Left forelimb (tissue), 1 donor: ENCODE measurements at regions not wholly inside any gene's neighbourhood (a gene's known extent, or its start where the extent isn't known, plus 50 kb on each side); places are given as distances from the start of the nearest gene placed in this dataset.

Experiments
- DNase-seq: peaks from one replicate; pipeline ENCODE4 v3.0.0-alpha.2; 2018; ENCODE audit warnings: low spot score

DNA sequence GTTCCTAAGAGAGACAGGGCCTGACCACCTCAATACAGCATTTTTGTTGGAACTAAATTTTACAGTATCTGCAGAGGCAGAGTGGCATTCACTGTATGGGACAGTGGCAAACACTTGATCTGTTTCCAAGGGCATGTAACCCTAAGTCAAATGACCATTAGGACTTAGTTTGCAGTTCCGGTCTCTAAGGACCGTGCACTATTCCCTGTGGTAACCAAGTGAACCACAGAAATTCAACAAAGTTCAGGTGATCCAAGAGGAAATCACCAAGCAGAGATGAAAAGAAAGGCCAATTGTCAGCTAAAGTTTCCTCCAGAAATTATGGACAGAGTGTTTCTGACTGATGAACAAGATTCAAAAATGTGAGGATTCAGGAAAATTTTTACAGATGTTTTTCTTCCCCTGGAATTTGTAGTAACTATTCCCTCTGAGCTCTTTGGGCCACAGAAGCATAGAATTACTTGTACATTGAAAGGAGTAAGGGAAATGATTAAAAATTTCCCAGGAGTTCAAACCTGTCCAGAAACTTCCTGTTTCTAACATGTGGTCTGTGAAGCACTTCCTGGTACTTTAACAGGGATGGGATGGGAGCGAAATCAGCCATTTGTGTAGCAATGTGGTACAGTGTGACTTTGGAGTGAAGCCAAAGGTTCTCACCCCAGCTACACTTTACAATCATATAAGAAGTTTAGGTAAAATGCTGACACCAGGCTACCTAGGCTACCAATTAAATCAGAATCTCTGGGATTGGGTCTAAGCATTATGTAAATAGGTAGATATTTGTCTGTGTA, 266.1 kb upstream of the MAP3K1 start:
- no peak for DNase-seq

DNA sequence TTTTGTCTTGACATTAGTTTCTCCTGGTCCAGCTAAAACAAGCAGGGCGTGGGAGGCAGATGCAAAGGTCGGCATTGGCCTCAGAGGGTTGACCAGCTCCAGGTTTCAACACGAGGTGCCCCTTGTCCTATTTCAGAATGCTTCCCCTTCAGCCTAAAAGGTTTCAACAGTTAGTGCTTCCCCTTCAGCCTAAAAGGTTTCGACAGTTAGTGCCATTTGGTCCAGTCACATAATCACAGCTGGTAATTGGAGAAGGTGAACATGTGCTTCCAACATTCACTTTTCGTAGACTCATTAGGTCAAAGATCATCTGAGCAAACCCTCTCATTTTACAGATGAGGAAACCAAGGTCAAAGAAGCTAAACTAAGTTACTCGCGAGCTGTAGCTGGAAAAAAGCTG, 270.3 kb upstream of the MAP3K1 start:
- DNase-seq = no peak

GRCh38 chr5:56543441-56544388, 271.6 kb upstream of the MAP3K1 start:
- no peak for DNase-seq

GRCh38 chr5:56540266-56540665, 275.1 kb upstream of the MAP3K1 start:
- no peak for DNase-seq

- DNase-seq = no peak
Measured at GRCh38 chr5:56538580-56538979, 276.8 kb upstream of the MAP3K1 start.

GRCh38 chr5:56535347-56535746, 280.0 kb upstream of the MAP3K1 start:
- DNase-seq = no peak

DNA sequence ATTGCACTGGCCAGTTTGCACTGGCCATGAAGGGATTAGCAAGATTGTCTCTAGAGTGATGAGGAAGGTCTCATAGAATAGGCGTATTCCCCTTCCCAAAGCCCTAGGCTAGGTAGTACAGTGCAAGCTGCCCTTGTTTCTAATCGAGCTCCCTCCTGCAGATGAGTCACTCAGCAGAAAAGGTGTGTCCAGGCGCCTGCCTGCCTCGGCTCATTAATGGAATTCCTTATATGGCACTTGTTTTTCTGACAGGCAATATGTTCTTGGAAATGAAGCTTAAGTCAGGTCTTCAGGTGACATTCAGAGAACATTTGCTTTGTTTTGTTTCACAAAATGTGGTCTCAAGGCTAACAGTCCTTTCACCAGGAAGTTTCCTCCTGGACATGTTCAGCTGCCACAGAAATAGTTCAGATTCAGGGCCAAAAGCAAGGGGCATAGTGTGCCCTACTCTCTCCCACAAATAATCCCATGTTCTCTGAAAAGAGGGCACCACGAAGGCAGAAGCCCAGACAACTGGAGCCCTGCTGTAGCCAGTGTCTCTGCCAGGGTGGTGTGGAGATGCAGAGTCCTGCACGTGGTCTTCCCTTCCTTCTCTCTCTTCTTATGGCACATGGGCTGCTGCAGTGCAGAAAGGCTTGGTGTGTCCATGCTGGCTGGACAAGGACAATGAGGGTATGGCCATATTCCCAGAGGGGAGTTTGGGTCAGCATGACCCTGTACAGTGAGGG, 281.1 kb upstream of the MAP3K1 start:
- DNase-seq = no peak

GRCh38 chr5:56532466-56532865, 282.9 kb upstream of the MAP3K1 start:
- DNase-seq = no peak

- DNase-seq = no peak
Measured at GRCh38 chr5:56530626-56531138, 284.7 kb upstream of the MAP3K1 start.

- no peak for DNase-seq
Measured at GRCh38 chr5:56529666-56530430, 285.5 kb upstream of the MAP3K1 start.

DNA sequence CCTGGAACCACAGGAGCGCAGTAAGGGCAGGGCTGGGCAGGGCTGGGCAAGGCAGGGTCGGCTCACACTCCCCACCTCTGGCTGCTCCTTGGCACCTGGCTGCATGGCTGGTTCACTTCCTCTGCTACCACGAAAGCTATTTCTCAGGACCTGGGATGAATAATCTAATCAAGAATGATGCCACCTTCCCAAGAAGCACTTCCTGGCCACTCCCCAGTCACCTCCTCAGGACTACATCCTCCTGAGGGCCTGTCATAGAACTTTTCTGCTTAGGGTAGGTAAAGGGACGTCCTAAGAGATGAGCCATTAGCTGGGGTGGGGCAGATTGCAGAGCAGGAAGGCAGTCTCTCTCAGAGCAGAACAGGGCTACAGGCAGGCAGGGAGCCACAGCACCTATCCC, 288.2 kb upstream of the MAP3K1 start:
- no peak for DNase-seq

DNA sequence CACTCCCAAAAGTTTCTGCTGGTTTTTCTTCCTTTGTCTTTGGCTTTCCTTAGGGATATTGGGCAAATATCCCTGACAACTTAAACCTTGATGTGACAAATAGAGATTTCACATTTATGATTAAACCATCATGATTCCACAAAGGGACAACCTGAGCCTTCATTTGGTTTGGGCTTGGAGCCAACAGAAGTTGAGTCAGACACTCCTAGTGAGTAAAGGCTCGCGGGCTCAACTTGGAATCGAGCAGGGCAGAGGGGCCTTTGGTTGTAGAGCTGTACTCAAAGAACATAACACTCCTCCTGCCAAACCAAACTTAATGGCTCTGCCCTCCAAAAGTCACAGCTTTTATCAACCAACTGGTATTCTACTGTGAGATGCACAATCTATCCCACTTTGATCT, 290.2 kb upstream of the MAP3K1 start:
- DNase-seq = no peak

- DNase-seq = no peak
Measured at GRCh38 chr5:56523790-56524575, 290.9 kb upstream of the ANKRD55 start.

- DNase-seq = no peak
Measured at GRCh38 chr5:56522960-56523359, 289.8 kb upstream of the ANKRD55 start.

DNA sequence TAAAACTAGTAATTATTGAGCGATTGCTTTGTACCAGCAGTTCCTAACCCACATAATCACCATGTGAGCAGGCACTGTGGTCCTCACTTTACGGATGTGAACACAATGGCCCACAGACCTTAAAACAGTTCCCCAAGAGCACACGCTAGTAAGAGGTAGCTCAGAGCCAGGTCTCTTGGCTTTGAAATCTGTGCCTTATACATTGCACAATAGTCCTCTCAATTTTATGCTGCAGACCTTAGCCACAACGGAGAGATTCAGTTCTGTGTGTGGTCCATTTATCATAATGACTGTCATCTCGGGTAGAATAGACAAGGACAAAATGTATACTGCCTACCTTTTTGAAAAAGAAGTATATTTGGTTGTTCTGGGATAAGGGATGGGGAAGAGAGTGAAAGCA, 289.0 kb upstream of the ANKRD55 start:
- no peak for DNase-seq

DNA sequence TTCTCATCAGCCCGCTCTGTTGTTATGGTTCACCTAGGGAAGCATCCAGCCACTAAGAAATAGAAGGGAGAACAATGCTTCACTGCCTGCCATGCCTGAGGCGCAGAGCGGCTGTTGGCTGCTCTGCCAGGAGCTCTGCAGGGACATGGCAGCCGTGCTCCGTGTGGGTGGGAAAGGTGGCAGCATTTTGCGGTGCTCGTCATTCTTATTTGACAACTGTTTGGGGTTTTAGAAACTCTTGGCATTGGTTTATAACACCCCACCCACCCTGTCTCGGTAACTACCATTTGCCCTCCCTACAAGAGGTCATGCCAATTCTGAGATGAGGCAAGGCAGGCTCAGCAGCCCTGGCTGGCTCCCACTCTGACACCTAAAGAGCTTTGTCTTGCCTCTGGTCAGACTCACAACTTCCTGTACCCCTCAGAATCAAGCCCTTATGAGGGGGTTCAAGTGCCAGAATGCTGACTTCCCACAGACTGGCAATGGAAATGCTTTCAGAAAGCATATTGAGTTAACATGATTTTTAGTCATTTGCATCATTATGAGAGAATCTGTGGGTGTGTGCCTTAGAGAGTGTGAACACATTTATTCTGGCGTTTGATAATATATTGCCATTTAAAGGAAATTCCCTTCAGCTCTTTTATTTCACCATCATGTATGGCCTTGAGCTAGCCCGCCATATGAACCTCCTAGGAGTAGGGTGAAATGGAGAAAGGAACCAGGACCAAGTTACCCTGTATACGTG, 288.0 kb upstream of the ANKRD55 start:
- DNase-seq = no peak

DNA sequence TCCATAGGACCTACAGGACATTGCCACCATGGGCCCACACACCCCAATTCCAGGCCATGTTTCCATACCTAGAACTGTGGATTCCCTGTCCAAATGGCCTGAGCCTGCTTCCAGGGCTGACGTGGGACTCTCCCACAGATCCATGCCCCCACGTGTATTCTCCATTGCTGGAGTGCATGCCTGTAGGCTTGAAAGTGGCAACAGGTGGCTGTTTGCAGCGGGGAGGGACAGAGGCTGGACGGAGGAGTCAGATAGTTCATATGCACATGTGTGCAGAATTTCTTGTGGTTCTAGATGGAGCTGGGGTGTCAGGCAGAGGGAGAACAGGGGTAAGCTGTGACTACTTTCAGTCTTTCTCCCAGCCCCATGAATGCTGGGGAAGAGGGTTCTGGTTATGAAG, 285.7 kb upstream of the ANKRD55 start:
- DNase-seq = no peak

- DNase-seq = no peak
Measured at GRCh38 chr5:56517011-56517416, 283.9 kb upstream of the ANKRD55 start.

- DNase-seq = no peak
Measured at GRCh38 chr5:56516441-56516840, 283.3 kb upstream of the ANKRD55 start.

GRCh38 chr5:56516035-56516434, 282.9 kb upstream of the ANKRD55 start:
- DNase-seq = no peak
